Caco-2 (cell line): ENCODE measurements at regions not wholly inside any gene's neighbourhood (a gene's known extent, or its start where the extent isn't known, plus 50 kb on each side); places are given as distances from the start of the nearest gene placed in this dataset.

Source experiments
- BruUV-seq: library from RNA; stranded (reverse); fragments of 400-500 nt; replicated peaks from 2 replicates; lab custom pipeline; 2021; lab: Mats Ljungman, UMichigan
- CTCF ChIA-PET: fragments of 300-600 bp; sonication (Branson Sonifier 250); formaldehyde crosslinking; loops from one replicate; lab custom pipeline; 2022; ENCODE audit warnings: antibody characterized with exemption; lab: Charles Lee
- POLR2A ChIA-PET: fragments of 300-600 bp; sonication (Branson Sonifier 250); formaldehyde crosslinking; loops from one replicate; lab custom pipeline; 2022; ENCODE audit warnings: antibody characterized with exemption; lab: Charles Lee
- DNase-seq, 2 experiments: peaks; one replicate each; pipeline versions ENCODE4 v3.0.0 to v3.0.0-alpha.2; 2020 to 2022
- H3K27me3 ChIP-seq: replicated peaks from 2 replicates; pipeline ENCODE4 v1.6.0; 2011; ENCODE audit warnings: low read length; ENCODE audit not compliant: control insufficient read depth, insufficient read depth
- H3K36me3 ChIP-seq: 2 replicates; pipeline ENCODE4 v1.5.1; 2011; ENCODE audit warnings: low read length; ENCODE audit not compliant: control insufficient read depth, insufficient read depth
- H3K4me1 ChIP-seq: fragments of 250-450 bp; sonication (Bioruptor Pico); 2 replicates; pipeline ENCODE4 v1.5.1; 2020; ENCODE audit warnings: mild to moderate bottlenecking
- H3K4me3 ChIP-seq: 2 replicates; pipeline ENCODE4 v1.5.1; 2011; ENCODE audit warnings: low read depth, mild to moderate bottlenecking, control low read depth, low read length
- H3K9me3 ChIP-seq: fragments of 250-450 bp; sonication (Bioruptor Pico); 2 replicates; pipeline ENCODE4 v1.5.1; 2020; ENCODE audit warnings: mild to moderate bottlenecking, moderate library complexity
- H3K27ac Mint-ChIP-seq: one replicate; pipeline ENCODE4 v1.8.0; 2022; ENCODE audit warnings: mixed read lengths; ENCODE audit not compliant: unreplicated experiment
- H3K27me3 Mint-ChIP-seq: one replicate; pipeline ENCODE4 v1.8.0; 2022; ENCODE audit warnings: mixed read lengths; ENCODE audit not compliant: insufficient read depth, unreplicated experiment
- H3K36me3 Mint-ChIP-seq: one replicate; pipeline ENCODE4 v1.8.0; 2022; ENCODE audit warnings: mild to moderate bottlenecking, mixed read lengths; ENCODE audit not compliant: insufficient read depth, unreplicated experiment
- H3K4me1 Mint-ChIP-seq: one replicate; pipeline ENCODE4 v1.8.0; 2022; ENCODE audit warnings: low read depth, mixed read lengths; ENCODE audit not compliant: unreplicated experiment
- H3K4me3 Mint-ChIP-seq: one replicate; pipeline ENCODE4 v1.8.0; 2022; ENCODE audit warnings: mild to moderate bottlenecking, moderate library complexity, mixed read lengths; ENCODE audit not compliant: unreplicated experiment
- H3K9me3 Mint-ChIP-seq: one replicate; pipeline ENCODE4 v1.8.0; 2022; ENCODE audit warnings: mixed read lengths; ENCODE audit not compliant: unreplicated experiment
- CTCF ChIP-seq, 2 experiments: fragments of 200-600 bp in 1 of 2; IDR thresholded peaks; 1 replicate in 1 of 2; 2 replicates in 1 of 2; pipeline versions ENCODE4 v1.5.1 to v1.8.0; 2011 to 2022; ENCODE audit warnings: antibody characterized with exemption in 1 of 2, control low read depth in 1 of 2, inconsistent platforms in 1 of 2, low read depth in 1 of 2, low read length in 1 of 2, mild to moderate bottlenecking in 1 of 2, moderate library complexity in 1 of 2; ENCODE audit not compliant: insufficient read depth in 1 of 2, severe bottlenecking in 1 of 2, unreplicated experiment in 1 of 2
- intact Hi-C: fragments of 100-400 bp; cut with micrococcal nuclease; formaldehyde crosslinking; loops from one replicate; pipeline ENCODE4 v1.10.0; 2022; ENCODE audit not compliant: unreplicated experiment

DNA sequence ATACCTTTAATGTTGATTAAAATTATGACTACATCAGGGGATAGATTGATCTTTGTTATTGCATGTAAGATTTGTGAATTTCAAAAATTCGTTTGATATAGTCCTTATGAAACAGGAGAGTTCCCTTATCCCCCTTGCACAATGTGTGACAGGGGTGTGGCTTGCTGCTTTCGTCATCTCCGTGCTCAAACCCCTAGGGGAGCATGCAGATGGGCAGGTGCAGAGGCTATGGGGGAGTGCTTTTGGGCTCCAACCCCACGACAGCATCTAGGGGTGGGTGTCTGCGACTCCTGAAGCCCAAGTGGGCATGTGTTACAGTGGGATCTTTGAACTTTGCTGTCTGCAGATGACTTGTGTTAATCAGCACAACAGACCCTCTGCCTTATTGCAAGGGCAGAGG, 360.1 kb upstream of the GOLIM4 start:
- Histone ChIP-seq H3K4me1 (no peaks in the 10 kb centered on the region), H3K27me3 (no peaks in the 10 kb centered on the region), H3K9me3 (no peaks in the 10 kb centered on the region), H3K36me3 (no peaks in the 10 kb centered on the region), H3K4me3 (no peak overlapping the region)
- peaks cover 2% of the 10 kb centered on the region for H3K27me3 Mint-ChIP-seq
- ChIA-PET POLR2A (no interaction called here), CTCF (no interaction called here)
- H3K36me3 Mint-ChIP-seq = no peaks in the 10 kb centered on the region
- BruUV-seq = no TSS peak
- no peak overlapping the region for H3K4me3 Mint-ChIP-seq
- no peaks in the 10 kb centered on the region for H3K4me1 Mint-ChIP-seq
- H3K27ac Mint-ChIP-seq = no peak overlapping the region
- no peak for DNase-seq
- no peak for TF ChIP-seq CTCF (IDR thresholded peaks at IDR 0.05; ENCODE audit: insufficient read depth in 1 of 2, low read depth in 1 of 2, low read length in 1 of 2, severe bottlenecking in 1 of 2, unreplicated experiment in 1 of 2)
- intact Hi-C loops = no loop called here
- no peaks in the 10 kb centered on the region for H3K9me3 Mint-ChIP-seq

DNA sequence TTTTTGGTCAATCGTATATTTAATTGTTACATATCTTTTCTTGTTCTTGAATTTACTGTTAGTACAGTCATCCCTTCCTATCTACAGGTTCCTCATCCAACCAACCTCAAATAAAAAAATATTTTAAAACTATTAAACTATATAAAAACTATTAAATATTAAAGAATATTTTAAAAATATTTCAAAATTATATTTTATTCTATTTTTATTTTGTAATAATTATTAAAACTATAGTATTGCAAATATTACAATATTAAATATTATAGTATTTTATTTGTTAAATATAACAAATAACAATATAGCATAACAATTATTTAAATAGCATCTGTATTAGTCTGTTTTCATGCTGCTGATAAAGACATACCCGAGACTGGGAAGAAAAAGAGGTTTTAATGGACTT, 357.9 kb upstream of the GOLIM4 start:
- Histone ChIP-seq H3K36me3 (no peaks in the 10 kb centered on the region), H3K27me3 (no peaks in the 10 kb centered on the region), H3K9me3 (no peaks in the 10 kb centered on the region), H3K4me3 (no peak overlapping the region), H3K4me1 (no peaks in the 10 kb centered on the region)
- Mint-ChIP-seq H3K27me3 (peaks cover 2% of the 10 kb centered on the region), H3K9me3 (no peaks in the 10 kb centered on the region), H3K4me1 (no peaks in the 10 kb centered on the region), H3K4me3 (no peak overlapping the region), H3K36me3 (no peaks in the 10 kb centered on the region), H3K27ac (no peak overlapping the region)
- ChIA-PET CTCF (no interaction called here), POLR2A (no interaction called here)
- intact Hi-C loops = no loop called here
- BruUV-seq = no TSS peak
- DNase-seq = no peak
- no peak for TF ChIP-seq CTCF (IDR thresholded peaks at IDR 0.05; ENCODE audit: insufficient read depth in 1 of 2, low read depth in 1 of 2, low read length in 1 of 2, severe bottlenecking in 1 of 2, unreplicated experiment in 1 of 2)

GRCh38 chr3:168443965-168444364, 348.2 kb upstream of the GOLIM4 start:
- H3K4me3 ChIP-seq = no peak overlapping the region
- H3K36me3 ChIP-seq = no peaks in the 10 kb centered on the region
- no peaks in the 10 kb centered on the region for H3K27me3 ChIP-seq
- CTCF ChIA-PET = no interaction called here
- H3K9me3 ChIP-seq = no peaks in the 10 kb centered on the region
- no peak overlapping the region for H3K27ac Mint-ChIP-seq
- no peak for TF ChIP-seq CTCF (IDR thresholded peaks at IDR 0.05; ENCODE audit: insufficient read depth in 1 of 2, low read depth in 1 of 2, low read length in 1 of 2, severe bottlenecking in 1 of 2, unreplicated experiment in 1 of 2)
- no TSS peak for BruUV-seq
- no peak overlapping the region for H3K4me3 Mint-ChIP-seq
- H3K4me1 Mint-ChIP-seq = no peaks in the 10 kb centered on the region
- no peak for DNase-seq
- no peaks in the 10 kb centered on the region for H3K4me1 ChIP-seq
- H3K27me3 Mint-ChIP-seq = no peaks in the 10 kb centered on the region
- no peaks in the 10 kb centered on the region for H3K9me3 Mint-ChIP-seq
- H3K36me3 Mint-ChIP-seq = no peaks in the 10 kb centered on the region
- POLR2A ChIA-PET = no interaction called here
- intact Hi-C loops = no loop called here
